RKO (cell line): ENCODE measurements at regions not wholly inside any gene's neighbourhood (a gene's known extent, or its start where the extent isn't known, plus 50 kb on each side); places are given as distances from the start of the nearest gene placed in this dataset.
"Not testable (repeated sequence)": the region's sequence is repeated elsewhere in the genome, so short reads cannot be mapped to it uniquely, and the experiment has no call there.

Experiments
- DNase-seq: peaks from one replicate; pipeline ENCODE4 v3.0.0-alpha.2; 2016; ENCODE audit warnings: low spot score

DNA sequence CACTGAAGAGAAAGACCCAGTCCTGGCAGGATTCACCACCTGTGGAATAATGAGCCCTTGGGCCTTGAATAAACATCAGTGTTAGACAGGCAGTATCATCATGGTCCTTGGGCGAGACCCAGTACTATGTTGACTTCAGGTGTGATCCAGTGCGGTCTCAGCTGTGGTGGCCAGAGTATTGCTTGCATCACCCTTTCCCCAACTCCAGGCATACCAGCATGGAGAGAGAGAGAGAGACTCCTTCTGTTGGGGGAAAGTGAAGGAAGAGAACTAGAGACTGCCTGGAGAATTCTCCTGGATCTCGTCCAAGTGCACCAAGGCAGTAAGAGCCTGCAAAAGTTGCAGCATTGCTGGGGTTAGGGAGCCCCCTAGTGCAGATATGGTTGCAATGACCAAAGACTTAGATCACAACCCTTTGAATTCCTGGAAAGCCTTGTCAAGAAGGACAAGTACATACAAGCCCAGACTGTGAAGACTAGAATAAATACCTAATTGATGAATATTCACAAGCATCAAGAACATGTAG, 61.1 kb upstream of the VAMP7 start:
- peak; percentile 80 for DNase-seq

DNA sequence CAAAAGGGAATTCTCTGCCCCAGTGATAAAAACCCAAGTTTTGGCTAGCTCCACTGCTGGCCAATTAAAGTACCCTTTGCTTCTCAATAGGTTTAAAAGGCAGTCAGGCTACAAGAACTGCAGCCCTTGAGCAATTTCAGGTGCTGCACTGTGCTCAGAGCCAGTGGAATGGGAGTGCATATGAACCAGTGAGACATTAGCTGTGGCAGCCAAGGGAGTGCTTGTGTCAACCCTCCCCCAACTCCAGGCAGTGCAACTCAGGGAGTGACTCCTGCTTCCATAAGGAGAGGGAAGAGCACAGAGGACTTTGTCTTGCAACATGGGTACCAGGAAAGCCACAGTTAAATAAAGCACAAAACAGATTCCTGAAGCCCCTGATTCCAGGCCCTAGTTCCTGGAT, 61.6 kb upstream of the VAMP7 start:
- no peak for DNase-seq

DNA sequence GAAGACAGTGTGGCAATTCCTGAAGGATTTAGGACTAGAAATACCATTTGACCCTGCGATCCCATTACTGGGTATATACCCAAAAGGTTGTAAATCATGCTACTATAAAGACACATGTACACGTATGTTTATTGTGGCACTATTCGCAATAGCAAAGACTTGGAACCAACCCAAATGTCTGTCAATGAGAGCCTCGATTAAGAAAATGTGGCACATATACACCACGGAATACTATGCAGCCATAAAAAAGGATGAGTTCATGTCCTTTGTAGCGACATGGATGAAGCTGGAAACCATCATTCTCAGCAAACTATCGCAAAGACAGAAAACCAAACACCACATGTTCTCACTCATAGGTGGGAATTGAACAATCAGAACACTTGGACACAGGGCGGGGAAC, 66.8 kb upstream of the VAMP7 start:
- DNase-seq = not testable (repeated sequence)

DNA sequence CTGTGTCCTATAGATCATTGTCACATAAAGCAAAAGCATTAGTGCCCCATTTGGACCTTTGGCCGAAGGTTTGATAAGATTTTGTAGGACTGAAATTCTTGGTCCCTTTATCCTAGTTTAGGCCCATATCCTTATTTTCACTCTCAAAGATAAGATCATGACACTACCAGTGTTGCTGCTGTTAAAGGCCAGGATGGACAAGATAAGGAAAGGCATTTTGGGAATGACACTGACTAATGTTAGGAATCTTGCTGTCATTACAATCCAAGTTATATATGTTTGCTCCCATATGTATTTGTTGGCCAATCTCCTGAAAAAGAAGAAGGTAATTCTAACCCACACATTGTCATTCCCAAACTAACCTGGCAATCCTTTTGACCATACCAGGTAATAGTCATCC, 101.3 kb upstream of the VAMP7 start:
- no peak for DNase-seq

DNA sequence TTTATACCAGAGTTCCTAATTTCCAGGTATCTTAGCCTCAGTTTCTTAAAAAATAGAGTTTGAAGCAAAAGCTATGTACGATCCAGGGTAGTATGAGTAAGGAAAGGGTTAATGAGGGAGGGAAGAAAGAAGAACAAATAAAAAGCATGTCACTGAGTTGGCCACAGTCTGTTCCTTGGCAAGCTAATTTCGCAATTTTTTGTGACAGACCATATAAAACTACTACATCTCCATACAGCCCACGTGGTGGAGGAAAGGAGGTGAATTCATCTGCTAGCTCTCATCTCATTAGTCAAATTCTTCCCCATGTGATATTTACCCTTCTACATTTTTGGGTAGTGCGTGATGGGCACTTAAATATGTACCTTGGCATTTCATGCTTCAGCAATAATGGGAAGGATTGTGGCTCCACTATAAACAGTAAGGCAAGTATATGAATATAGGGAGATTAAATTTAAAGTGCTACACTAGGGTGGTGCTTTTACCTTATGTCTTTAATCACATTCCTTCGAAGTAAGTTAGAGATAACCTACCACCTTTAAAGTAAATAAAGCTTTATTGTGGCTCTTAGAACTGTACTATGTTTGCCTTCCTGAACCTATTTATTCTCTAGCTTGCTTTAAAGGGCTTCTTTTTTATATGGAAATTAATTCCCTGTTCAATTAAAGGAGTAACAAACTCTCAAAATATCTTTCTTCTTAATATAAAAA, 102.1 kb upstream of the VAMP7 start:
- DNase-seq = no peak

DNA sequence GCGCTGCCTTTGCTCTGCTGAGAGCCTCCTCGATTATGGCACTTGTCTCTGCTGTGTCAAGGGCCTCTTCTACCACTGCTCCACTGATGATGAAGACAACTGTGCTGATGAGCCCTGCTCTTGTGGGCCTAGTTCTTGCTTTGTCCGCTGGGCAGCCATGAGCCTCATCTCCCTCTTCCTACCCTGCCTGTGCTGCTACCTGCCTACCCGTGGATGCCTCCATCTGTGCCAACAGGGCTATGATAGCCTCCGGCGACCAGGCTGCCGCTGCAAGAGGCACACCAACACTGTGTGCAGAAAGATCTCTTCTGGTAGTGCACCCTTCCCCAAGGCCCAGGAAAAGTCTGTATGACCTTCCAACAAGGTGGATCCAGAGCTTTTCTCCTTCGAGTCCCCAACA, 106.8 kb upstream of the VAMP7 start:
- DNase-seq = no peak

DNA sequence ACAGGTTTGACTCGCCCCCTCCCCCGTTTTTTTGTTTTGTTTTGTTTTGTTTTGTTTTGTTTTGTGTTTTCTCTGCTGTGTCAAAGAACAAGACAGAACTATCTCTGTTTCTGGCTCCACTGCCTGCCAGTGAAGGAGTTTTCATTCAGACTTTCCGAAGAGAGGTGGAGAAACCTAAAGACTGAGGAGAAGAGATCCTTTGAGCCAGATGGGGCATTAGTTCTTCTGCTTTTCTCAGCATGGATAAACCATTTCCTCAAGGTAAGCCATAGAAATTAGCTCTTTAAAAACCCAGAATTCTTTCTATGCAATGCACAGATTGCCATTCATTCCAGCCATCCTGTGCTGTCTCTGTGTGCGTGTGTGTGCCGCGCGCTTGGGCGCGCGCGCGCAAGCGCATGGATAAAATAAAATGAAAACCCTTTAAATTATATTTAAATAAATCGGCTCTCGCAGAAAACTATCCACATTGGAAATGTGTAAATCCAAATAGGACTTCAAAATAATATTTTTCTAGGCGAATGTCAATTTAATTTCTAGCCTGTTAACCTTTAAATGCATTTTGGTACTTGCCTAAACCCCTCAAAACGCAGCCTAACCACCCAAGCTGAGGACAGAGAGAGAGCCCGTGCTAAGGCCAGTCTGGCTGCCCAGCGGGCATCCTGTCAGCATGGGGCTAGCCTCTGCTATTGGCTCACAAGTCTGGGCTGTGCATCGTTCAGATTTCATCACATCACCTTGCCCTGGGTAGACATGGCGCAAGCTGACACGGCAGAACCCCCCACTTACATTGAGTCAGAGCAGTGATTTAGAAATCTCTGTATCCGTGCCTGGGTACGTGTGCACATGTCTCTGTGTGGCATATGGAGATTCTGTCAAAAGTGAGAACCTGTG, 113.0 kb upstream of the VAMP7 start:
- no peak for DNase-seq

DNA sequence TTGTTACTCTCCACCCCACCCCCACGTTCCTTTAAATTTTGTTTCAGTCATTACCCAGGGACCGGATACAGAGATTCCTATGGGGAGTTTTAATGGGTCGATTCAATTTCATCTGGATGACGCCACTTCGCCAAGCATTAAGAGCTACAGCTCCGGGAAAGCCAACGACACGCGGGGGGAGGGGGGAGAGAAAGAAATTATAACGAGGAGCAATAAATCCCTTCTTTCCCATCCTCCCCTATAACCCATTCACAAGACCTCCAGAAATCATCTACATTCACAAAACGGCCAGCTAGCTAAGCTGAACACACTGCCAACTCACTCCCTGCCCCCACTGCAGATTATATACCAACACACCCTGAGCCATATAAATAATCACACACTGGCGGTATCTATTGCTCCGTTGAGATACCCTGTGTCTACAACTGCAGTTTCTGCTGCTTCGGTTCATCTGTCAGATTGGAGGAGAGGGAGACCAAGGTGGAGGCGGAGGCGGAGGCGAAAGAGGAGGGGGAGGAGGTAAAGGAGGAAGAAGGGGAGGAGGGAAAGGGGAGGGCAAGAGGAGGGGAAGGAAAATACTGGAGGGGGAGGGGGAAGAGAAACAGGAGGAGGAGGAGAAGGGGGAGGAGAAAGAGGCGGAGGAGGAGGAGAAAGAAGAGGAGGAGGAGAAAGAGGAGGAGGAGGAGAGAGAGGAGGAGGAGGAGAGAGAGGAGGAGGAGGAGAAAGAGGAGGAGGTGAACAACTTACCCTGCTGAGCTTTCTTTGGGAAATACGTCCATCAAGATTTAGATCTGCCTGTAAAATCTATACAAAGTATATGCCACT, 113.9 kb upstream of the VAMP7 start:
- DNase-seq = peak; percentile 61

DNA sequence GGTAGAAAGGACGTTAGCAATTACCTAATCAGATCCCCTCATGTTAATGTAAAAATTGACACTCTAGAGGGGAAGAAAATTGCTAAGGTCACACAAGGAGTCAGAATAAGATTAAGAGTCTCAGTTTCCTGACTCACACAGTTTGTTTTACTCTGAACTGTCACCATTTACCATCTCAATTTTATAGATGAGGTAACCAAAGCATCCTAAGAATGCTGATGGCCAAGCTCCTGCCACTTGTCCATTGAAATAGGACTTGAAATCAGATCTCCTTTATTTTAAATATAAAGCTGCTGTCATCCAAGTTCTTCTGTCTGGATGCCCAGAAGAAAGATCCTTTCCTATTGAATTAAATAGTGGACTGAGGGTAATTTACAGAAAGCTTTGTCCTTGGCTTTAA, 114.8 kb upstream of the VAMP7 start:
- DNase-seq = peak; percentile 24

DNA sequence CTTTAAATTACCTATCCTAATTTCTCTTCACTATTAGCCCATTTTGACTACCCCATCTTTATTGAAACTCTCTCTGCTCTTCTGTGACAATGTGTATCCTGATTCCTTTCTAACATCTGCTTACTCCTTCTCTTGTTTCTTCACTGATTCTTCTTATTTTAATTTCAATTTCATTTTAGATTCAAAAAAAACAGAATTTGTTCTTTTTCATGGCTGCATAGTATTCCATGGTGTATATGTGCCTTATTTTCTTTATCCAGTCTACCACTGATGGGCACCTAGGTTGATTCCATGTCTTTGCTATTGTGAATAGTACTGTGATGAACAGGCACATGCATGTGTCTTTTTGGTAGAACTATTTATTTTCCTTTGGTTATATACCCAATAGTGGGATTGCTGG, 120.0 kb upstream of the VAMP7 start:
- DNase-seq = no peak

DNA sequence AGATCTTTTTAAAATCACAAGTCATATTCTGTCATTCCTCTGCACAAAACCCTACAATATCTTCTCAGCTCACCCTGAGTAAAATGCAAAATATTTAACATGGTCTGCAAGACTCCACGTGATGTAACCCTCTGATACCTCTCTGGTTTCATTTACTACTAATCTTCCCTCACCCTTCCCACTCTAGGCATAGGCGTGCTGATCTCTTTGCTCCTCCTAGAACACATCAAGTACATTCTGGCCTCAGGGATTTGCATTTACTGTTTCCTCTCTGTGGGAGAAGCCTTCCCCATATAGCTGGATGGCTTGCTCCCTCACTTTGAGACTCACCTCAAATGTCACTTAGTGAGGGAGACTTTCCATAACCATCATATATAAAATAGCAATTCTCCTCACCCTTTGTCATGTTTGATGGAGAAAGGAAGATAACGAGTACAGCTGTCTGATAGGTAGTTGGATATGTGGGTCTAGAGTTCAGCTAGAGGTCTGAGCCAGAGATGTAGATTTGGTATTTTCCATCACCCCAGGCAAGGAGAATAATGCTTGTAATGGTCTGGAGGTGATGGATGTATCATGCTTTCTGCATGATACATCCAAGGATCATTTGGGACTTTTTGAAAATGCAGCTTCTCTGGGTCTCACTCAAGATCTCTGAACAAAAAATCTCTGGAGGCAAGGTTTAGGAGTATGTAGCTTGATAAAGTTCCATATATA, 123.9 kb upstream of the VAMP7 start:
- DNase-seq = no peak

DNA sequence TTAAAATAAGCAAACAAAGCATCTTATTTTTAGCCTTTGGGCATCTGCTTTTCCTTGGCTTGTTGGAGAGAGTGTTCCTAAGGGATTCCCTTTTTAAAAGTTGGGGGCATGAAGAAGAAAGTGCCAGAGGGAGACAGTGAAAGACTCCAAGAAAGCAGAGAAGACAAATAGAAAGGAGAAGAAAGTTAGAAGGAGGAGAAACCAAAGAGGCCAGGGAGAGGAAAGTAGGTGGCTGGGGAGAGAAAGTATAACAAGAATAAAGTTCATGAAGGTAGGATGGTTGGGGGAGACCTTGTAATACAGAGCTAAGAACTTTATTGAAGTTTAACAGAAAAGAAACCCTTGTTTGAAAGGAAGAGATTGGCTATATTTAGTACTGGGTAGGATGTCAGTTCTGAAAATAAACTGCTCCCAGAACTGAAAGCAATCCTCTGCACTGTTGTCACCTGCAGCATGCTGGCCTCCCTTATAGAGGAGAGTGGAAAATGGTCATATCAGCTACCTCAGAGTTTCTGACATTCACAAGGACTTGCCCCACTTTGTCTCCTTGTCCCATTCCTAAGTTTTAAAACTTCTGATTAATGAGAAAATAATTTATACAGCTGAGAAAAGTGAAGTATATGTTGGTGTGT, 125.3 kb upstream of the VAMP7 start:
- no peak for DNase-seq

DNA sequence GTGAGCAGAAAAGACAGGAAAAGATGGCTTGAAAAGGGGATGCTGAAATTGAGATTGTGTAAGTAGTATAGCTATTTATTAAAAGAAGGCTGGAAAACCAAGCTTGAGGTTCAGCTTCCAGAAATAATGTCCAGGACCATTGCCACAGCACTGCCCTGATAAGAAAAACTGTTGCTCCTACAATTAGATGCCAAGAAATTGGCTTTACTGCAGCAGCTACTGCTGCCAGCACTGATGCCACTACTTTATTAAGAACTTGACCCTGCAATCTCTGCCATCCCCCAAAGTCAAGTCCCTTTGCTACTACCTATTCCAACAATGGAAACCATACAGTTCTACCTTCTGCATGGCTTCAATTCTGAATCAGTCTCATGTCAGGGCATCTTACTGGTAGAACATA, 130.0 kb upstream of the VAMP7 start:
- no peak for DNase-seq

DNA sequence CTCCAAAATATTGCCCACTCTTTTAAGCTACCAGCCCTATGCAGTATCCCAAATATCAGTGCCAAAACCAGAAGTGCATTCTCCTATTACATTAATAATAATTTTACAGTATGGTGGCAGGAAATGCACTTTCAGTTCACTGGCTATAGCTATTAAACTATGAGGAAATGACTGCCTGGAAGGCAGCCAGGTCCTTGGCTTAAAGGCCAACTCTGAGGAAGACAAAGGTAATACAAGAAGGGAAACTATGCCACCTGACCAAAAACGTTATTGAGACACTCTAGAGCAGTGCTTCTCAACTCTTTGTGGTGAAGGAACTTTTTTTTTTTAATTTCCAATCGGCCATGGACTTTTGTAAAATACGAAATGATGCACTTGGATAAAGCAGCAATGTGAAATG, 133.6 kb upstream of the VAMP7 start:
- no peak for DNase-seq

DNA sequence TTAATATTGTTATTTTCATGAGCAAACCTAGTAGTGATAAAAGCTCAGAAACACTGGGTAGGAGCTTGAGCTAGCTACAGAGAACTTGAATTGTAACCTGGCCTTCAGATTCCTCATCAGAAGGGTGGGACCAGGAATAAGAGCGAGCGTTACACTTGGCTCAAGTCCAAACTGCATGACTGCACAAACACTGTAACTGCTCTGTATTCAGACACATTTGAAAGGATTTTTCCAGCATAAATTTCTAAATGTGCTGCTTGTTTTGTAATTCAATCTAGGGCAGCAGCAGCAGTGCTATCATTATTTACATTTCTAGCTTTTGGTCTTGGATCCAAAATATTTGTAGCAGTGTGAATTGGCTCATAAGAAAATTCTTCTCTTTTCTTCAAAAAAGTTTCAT, 133.0 kb upstream of the TMLHE start:
- DNase-seq = peak; percentile 9

DNA sequence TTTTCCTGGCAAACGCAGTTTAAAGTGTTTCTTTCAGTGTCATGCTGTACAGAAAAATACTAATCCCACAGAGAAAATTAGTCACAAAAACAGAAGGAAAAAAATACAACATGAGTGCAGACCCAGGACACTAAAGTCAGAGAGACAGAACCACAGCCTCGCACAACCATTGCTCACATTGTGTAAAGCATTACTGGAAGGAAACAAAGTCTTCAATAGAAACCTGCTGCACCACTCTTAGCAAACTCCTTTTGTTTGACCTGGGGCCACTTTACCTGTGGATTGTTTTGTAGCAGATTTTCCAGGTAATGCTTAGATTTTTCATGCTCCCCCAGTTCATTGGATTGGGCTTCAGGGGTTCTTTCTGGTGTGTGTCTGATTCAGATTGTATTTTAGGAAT, 131.8 kb upstream of the TMLHE start:
- DNase-seq = no peak

DNA sequence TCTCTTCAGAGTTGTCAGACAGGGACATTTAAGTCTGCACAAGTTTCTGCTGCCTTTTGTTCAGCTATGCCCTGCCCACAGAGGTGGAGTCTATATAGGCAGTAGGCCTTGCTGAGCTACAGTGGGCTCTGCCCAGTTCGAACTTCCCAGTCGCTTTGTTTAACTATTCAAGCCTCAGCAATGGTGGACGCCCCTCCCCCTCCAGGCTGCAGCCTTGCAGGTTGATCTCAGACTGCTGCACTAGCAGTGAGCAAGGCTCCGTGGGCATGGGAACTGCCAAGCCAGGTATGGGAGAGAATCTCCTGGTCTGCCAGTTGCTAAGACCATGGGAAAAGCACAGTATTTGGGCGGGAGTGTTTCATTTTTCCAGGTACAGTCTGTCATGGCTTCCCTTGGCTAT, 115.6 kb upstream of the TMLHE start:
- not testable (repeated sequence) for DNase-seq

DNA sequence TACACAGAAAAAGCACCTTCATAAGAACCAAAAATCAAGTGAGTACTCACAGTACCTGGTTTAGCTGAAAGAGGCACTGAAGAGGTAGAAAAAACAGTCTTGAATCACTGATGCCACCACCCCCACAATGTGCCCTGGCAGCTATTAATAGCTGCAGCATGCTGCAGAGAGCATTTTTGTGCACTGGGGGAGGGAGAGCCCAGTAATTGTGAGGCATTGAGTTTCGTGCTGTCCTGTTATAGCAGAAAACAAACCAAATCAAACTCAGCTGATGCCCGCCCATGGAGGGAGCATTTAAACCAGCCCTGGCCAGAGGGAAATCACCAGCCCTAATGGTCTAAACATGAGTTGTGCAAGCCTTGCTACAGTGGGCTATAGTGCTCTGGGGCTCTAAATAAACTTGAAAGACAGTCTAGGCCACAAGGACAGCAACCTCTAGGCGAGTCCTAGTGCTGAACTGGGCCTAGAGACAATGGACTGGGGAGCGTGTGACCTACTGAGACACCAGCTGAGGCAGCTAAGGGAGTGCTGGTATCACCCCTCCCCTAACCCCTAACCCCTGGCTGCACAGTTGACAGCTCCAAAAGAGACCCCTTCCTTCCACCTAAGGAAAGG, 106.3 kb upstream of the TMLHE start:
- no peak for DNase-seq

DNA sequence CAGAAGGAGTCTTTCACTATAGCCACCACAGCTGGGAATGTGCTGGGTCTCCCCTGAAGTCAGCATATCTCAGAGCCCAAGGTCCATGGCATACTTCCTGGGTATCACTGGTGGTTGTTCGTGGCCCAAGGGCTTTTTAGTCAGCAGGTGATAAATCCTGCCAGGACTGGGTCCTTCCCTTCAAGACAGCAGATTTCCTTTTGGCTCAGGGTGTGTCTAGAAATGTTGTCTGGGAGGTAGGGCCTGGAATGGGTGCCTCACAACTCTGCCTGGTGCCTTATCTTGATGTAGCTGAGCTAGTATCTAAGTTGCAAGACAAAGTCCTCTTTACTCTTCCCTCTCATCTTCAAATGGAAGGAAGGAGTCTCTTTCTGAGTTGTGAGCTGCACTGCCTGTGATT, 102.4 kb upstream of the TMLHE start:
- DNase-seq = no peak

DNA sequence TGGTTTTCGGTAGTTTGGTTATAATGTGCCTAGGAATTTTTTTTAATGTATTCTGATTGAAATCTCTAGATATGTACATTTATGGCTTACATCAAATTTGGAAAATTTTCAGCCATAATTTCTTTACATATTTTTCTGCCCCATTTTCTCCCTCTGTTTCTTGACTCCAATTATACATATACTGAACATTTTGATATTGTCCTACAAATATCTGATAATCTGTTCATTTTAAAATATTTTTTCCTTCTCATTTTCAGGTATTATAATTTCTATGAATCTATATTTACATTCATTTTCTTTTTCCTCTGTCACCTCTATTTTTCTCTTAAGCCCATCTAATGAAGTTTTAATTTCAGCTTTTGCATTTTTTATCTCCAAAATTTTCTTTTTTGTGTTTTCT, 82.7 kb upstream of the TMLHE start:
- no peak for DNase-seq

DNA sequence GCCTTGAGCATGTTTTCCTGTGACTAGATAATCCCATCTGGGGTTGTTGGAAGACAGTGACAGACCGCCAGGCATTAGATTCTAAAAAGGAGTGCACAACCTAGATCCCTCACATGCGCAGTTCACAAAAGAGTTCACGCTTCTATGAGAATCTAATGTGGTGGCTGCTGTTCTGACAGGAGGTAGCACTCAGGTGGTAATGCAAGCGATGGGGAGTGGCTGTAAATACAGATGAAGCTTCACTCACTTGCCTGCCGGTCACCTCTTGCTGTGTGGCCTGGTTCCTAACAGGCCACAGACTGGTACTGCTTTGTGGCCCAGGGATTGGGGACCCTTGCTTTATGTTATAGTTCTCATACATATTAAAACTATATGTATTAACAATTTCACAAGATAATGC, 81.9 kb upstream of the TMLHE start:
- no peak for DNase-seq
